Vagina (tissue), 2 donors: ENCODE measurements at regions not wholly inside any gene's neighbourhood (a gene's known extent, or its start where the extent isn't known, plus 50 kb on each side); places are given as distances from the start of the nearest gene placed in this dataset.

Source experiments
- DNase-seq, 2 donors: peaks; one replicate each; pipeline ENCODE4 v3.0.0-alpha.2; 2017; ENCODE audit errors: extremely low spot score in 2 of 2
- H3K27ac ChIP-seq: fragments of 200-600 bp; sonication (generic); one replicate; pipeline ENCODE4 v1.5.1; 2019
- H3K27me3 ChIP-seq: fragments of 200-600 bp; sonication (generic); one replicate; pipeline ENCODE4 v1.5.1; 2019
- H3K36me3 ChIP-seq, 2 donors: fragments of 200-600 bp; sonication (generic); one replicate each; pipeline ENCODE4 v1.5.1; 2017 to 2019
- H3K4me1 ChIP-seq: fragments of 200-600 bp; sonication (generic); one replicate; pipeline ENCODE4 v1.5.1; 2019
- H3K4me3 ChIP-seq, 2 donors: fragments of 200-600 bp; sonication (generic); 1 replicate in 1 of 2; 2 replicates in 1 of 2; pipeline ENCODE4 v1.5.1; 2016 to 2019
- H3K9me3 ChIP-seq: fragments of 200-600 bp; sonication (generic); one replicate; pipeline ENCODE4 v1.5.1; 2019
- CTCF ChIP-seq, 3 experiments: fragments of 450-650 bp in 2 of 3; fragments of 200-600 bp in 1 of 3; sonication (generic) in 1 of 3; IDR thresholded peaks; one replicate each; pipeline ENCODE4 v1.5.1; 2017 to 2019; ENCODE audit warnings: antibody characterized with exemption in 3 of 3, mild to moderate bottlenecking in 2 of 3, moderate library complexity in 2 of 3
- POLR2A ChIP-seq, 2 donors: fragments of 450-650 bp; IDR thresholded peaks; one replicate each; pipeline ENCODE4 v1.6.1; 2017; ENCODE audit warnings: antibody characterized with exemption in 2 of 2, mild to moderate bottlenecking in 2 of 2, moderate library complexity in 2 of 2
- POLR2AphosphoS5 ChIP-seq, 2 donors: sonication (generic); formaldehyde crosslinking; IDR thresholded peaks; one replicate each; pipeline ENCODE4 v1.9.0; 2017; ENCODE audit warnings: antibody characterized with exemption in 2 of 2, mild to moderate bottlenecking in 2 of 2, low read depth in 1 of 2; ENCODE audit not compliant: insufficient read depth in 1 of 2
- intact Hi-C: fragments of 100-400 bp; cut with DNase I; formaldehyde crosslinking; loops from one replicate; pipeline ENCODE4 v1.15.1; 2023

GRCh38 chr4:22093126-22093525 lies 144.6 kb upstream of the KCNIP4 start:
- H3K36me3 ChIP-seq, result no peaks in the 10 kb centered on the region
- intact Hi-C loops, result no loop called here
- H3K4me1 ChIP-seq, result peaks cover 6% of the 10 kb centered on the region
- no peak for DNase-seq
- no peak overlapping the region for H3K27ac ChIP-seq
- TF ChIP-seq POLR2A (IDR thresholded peaks at IDR 0.05) (no peak), CTCF (IDR thresholded peaks at IDR 0.05) (no peak)
- no peaks in the 10 kb centered on the region for H3K27me3 ChIP-seq
- no peaks in the 10 kb centered on the region for H3K9me3 ChIP-seq
- H3K4me3 ChIP-seq, result no peak overlapping the region

GRCh38 chr4:22091906-22092305 lies 143.3 kb upstream of the KCNIP4 start:
- DNase-seq, result no peak
- TF ChIP-seq CTCF (IDR thresholded peaks at IDR 0.05) (no peak), POLR2AphosphoS5 (IDR thresholded peaks at IDR 0.05; ENCODE audit: insufficient read depth in 1 of 2, low read depth in 1 of 2) (no peak), POLR2A (IDR thresholded peaks at IDR 0.05) (no peak)
- Histone ChIP-seq H3K27me3 (no peaks in the 10 kb centered on the region), H3K27ac (no peak overlapping the region), H3K9me3 (peaks cover 2% of the 10 kb centered on the region), H3K4me3 (no peak overlapping the region), H3K4me1 (peaks cover 6% of the 10 kb centered on the region), H3K36me3 (no peaks in the 10 kb centered on the region)
- intact Hi-C loops, result no loop called here

GRCh38 chr4:22091352-22091717 lies 142.8 kb upstream of the KCNIP4 start:
- Histone ChIP-seq H3K27me3 (no peaks in the 10 kb centered on the region), H3K9me3 (peaks cover 5% of the 10 kb centered on the region), H3K4me1 (peaks cover 6% of the 10 kb centered on the region), H3K27ac (no peak overlapping the region), H3K36me3 (no peaks in the 10 kb centered on the region), H3K4me3 (no peak overlapping the region)
- intact Hi-C loops, result no loop called here
- no peak for DNase-seq
- TF ChIP-seq CTCF (IDR thresholded peaks at IDR 0.05) (no peak), POLR2A (IDR thresholded peaks at IDR 0.05) (no peak), POLR2AphosphoS5 (IDR thresholded peaks at IDR 0.05; ENCODE audit: insufficient read depth in 1 of 2, low read depth in 1 of 2) (no peak)

GRCh38 chr4:22090661-22091351 lies 142.2 kb upstream of the KCNIP4 start:
- no peak for TF ChIP-seq POLR2AphosphoS5 (IDR thresholded peaks at IDR 0.05; ENCODE audit: insufficient read depth in 1 of 2, low read depth in 1 of 2)
- TF ChIP-seq POLR2A (IDR thresholded peaks at IDR 0.05), result no peak
- TF ChIP-seq CTCF (IDR thresholded peaks at IDR 0.05), result no peak

GRCh38 chr4:22077571-22077970 lies 129.0 kb upstream of the KCNIP4 start:
- intact Hi-C loops, result no loop called here
- Histone ChIP-seq H3K36me3 (no peaks in the 10 kb centered on the region), H3K4me1 (no peaks in the 10 kb centered on the region), H3K9me3 (no peaks in the 10 kb centered on the region), H3K4me3 (no peak overlapping the region), H3K27ac (no peak overlapping the region), H3K27me3 (no peaks in the 10 kb centered on the region)
- TF ChIP-seq POLR2AphosphoS5 (IDR thresholded peaks at IDR 0.05; ENCODE audit: insufficient read depth in 1 of 2, low read depth in 1 of 2) (no peak), POLR2A (IDR thresholded peaks at IDR 0.05) (no peak), CTCF (IDR thresholded peaks at IDR 0.05) (no peak)
- no peak for DNase-seq

More at GRCh38 chr4:22090661-22091351, 142.2 kb upstream of the KCNIP4 start:
- Histone ChIP-seq H3K36me3 (no peaks in the 10 kb centered on the region), H3K27ac (no peak overlapping the region), H3K27me3 (no peaks in the 10 kb centered on the region), H3K4me1 (peaks cover 6% of the 10 kb centered on the region), H3K4me3 (no peak overlapping the region), H3K9me3 (peaks cover 5% of the 10 kb centered on the region)
- intact Hi-C loops, result no loop called here
- no peak for DNase-seq
